ENCODE measurements at regions not wholly inside any gene's neighbourhood (a gene's known extent, or its start where the extent isn't known, plus 50 kb on each side); places are given as distances from the start of the nearest gene placed in this dataset.
"Not testable (repeated sequence)": the region's sequence is repeated elsewhere in the genome, so short reads cannot be mapped to it uniquely, and the experiment has no call there.

- no peak for DNase-seq (ENCODE audit: low read depth)
Observed at GRCh38 chrX:110964786-110965185, 131.2 kb upstream of the PAK3 start.

GRCh38 chrX:110962451-110962850 is 133.5 kb upstream of the PAK3 start:
- no peak for DNase-seq (ENCODE audit: low read depth)

- no peak for DNase-seq (ENCODE audit: low read depth)
Observed at GRCh38 chrX:110955706-110956105, 140.3 kb upstream of the PAK3 start.

GRCh38 chrX:110954428-110955100 is 141.4 kb upstream of the PAK3 start:
- DNase-seq (ENCODE audit: low read depth), result no peak

GRCh38 chrX:110951472-110952269 is 144.3 kb upstream of the PAK3 start:
- no peak for DNase-seq (ENCODE audit: low read depth)

- no peak for DNase-seq (ENCODE audit: low read depth)
Observed at GRCh38 chrX:110944751-110945675, 149.4 kb upstream of the CHRDL1 start.

GRCh38 chrX:110944311-110944750 is 148.7 kb upstream of the CHRDL1 start:
- no peak for DNase-seq (ENCODE audit: low read depth)

GRCh38 chrX:110941906-110942305 is 146.3 kb upstream of the CHRDL1 start:
- no peak for DNase-seq (ENCODE audit: low read depth)

GRCh38 chrX:110938977-110939732 is 143.5 kb upstream of the CHRDL1 start:
- DNase-seq (ENCODE audit: low read depth), result no peak

- no peak for DNase-seq (ENCODE audit: low read depth)
Observed at GRCh38 chrX:110924871-110925270, 129.3 kb upstream of the CHRDL1 start.

- no peak for DNase-seq (ENCODE audit: low read depth)
Observed at GRCh38 chrX:110920991-110921390, 125.4 kb upstream of the CHRDL1 start.

- no peak for DNase-seq (ENCODE audit: low read depth)
Observed at GRCh38 chrX:110915570-110915969, 120.0 kb upstream of the CHRDL1 start.

GRCh38 chrX:110915111-110915510 is 119.5 kb upstream of the CHRDL1 start:
- no peak for DNase-seq (ENCODE audit: low read depth)

- DNase-seq (ENCODE audit: low read depth), result no peak
Observed at GRCh38 chrX:110914281-110914680, 118.7 kb upstream of the CHRDL1 start.

GRCh38 chrX:110904747-110905146 is 109.1 kb upstream of the CHRDL1 start:
- not testable (repeated sequence) for DNase-seq (ENCODE audit: low read depth)

- DNase-seq (ENCODE audit: low read depth), result no peak
Observed at GRCh38 chrX:110881971-110882370, 86.4 kb upstream of the CHRDL1 start.

GRCh38 chrX:110877326-110877725 is 81.7 kb upstream of the CHRDL1 start:
- no peak for DNase-seq (ENCODE audit: low read depth)

- no peak for DNase-seq (ENCODE audit: low read depth)
Observed at GRCh38 chrX:110871839-110872238, 76.2 kb upstream of the CHRDL1 start.

GRCh38 chrX:110866421-110866820 is 70.8 kb upstream of the CHRDL1 start:
- no peak for DNase-seq (ENCODE audit: low read depth)

GRCh38 chrX:110863883-110864282 is 68.3 kb upstream of the CHRDL1 start:
- no peak for DNase-seq (ENCODE audit: low read depth)

- no peak for DNase-seq (ENCODE audit: low read depth)
Observed at GRCh38 chrX:110858565-110858964, 62.9 kb upstream of the CHRDL1 start.

- no peak for DNase-seq (ENCODE audit: low read depth)
Observed at GRCh38 chrX:110853610-110854009, 58.0 kb upstream of the CHRDL1 start.
